HCT116 (cell line): ENCODE measurements at regions not wholly inside any gene's neighbourhood (a gene's known extent, or its start where the extent isn't known, plus 50 kb on each side); places are given as distances from the start of the nearest gene placed in this dataset.

Experiments
- ATAC-seq: fragments of 200-7000 bp; cut with Tn5 transposase; 2 replicates; pipeline ENCODE4 v1.9.1; 2020; ENCODE audit warnings: mild to moderate bottlenecking, moderate library complexity
- BruUV-seq: library from RNA; stranded (reverse); fragments of 400-500 nt; replicated peaks from 2 replicates; lab custom pipeline; 2021; lab: Mats Ljungman, UMichigan
- CTCF ChIA-PET: fragments of 300-600 bp; sonication (Branson Sonifier 250); formaldehyde crosslinking; loops from one replicate; lab custom pipeline; 2021; ENCODE audit warnings: antibody characterized with exemption; lab: Charles Lee
- POLR2A ChIA-PET: fragments of 300-600, 350-600 bp; sonication (Branson Sonifier 250); formaldehyde crosslinking; loops from one replicate; lab custom pipeline; 2021; ENCODE audit warnings: antibody characterized with exemption; lab: Charles Lee
- RAD21 ChIA-PET, 2 experiments: fragments of 300-600 bp; sonication (Branson Sonifier 250); formaldehyde crosslinking; loops; one replicate each; lab custom pipeline; 2023; ENCODE audit warnings: low total read pairs in 2 of 2; ENCODE audit not compliant: uncharacterized antibody in 2 of 2, unreplicated experiment in 2 of 2, low non-redundant PET in 1 of 2; lab: Charles Lee
- DNase-seq: peaks from one replicate; pipeline ENCODE4 v3.0.0-alpha.2; 2010; ENCODE audit warnings: low read depth, low spot score
- H2AFZ ChIP-seq: fragments of 200-600 bp; shearing (Covaris generic), sonication (generic); 2 replicates; pipeline ENCODE4 v1.6.1; 2017; ENCODE audit warnings: low read depth, mixed run types, mixed read lengths, antibody characterized with exemption, low read length; ENCODE audit not compliant: poor library complexity, severe bottlenecking
- H3K27ac ChIP-seq: 2 replicates; pipeline ENCODE4 v1.5.1; 2012; ENCODE audit warnings: low read depth, low read length
- H3K27me3 ChIP-seq: fragments of 200-600 bp; sonication (generic); 2 replicates; pipeline ENCODE4 v1.6.1; 2016; ENCODE audit warnings: mixed run types, low read length, mixed read lengths; ENCODE audit not compliant: insufficient read depth
- H3K36me3 ChIP-seq, 2 experiments: fragments of 200-500 bp in 1 of 2; fragments of 200-600 bp in 1 of 2; sonication (Bioruptor generic) in 1 of 2; sonication (generic) in 1 of 2; 2 replicates each; pipeline versions ENCODE4 v1.5.1 to v1.6.1; 2014 to 2016; ENCODE audit warnings: low read length in 2 of 2, inconsistent platforms in 1 of 2, mixed read lengths in 1 of 2, mixed run types in 1 of 2; ENCODE audit not compliant: insufficient read depth in 2 of 2, control insufficient read depth in 1 of 2
- H3K4me1 ChIP-seq, 2 experiments: fragments of 200-600 bp in 1 of 2; sonication (generic) in 1 of 2; 2 replicates each; pipeline versions ENCODE4 v1.5.1 to v1.6.1; 2012 to 2017; ENCODE audit warnings: low read length in 2 of 2, inconsistent platforms in 1 of 2, mild to moderate bottlenecking in 1 of 2, mixed read lengths in 1 of 2, mixed run types in 1 of 2, moderate library complexity in 1 of 2; ENCODE audit not compliant: insufficient read depth in 2 of 2, control insufficient read depth in 1 of 2
- H3K4me2 ChIP-seq: fragments of 200-600 bp; sonication (generic); 2 replicates; pipeline ENCODE4 v1.6.1; 2017; ENCODE audit warnings: mixed run types, low read length, mixed read lengths
- H3K4me3 ChIP-seq, 2 experiments: fragments of 200-600 bp in 1 of 2; sonication (generic) in 1 of 2; replicated peaks in 1 of 2; 2 replicates each; pipeline ENCODE4 v1.5.1; 2011 to 2016; ENCODE audit warnings: low read length in 2 of 2, control low read depth in 1 of 2, low read depth in 1 of 2, mild to moderate bottlenecking in 1 of 2, mixed read lengths in 1 of 2, mixed run types in 1 of 2
- H3K79me2 ChIP-seq: fragments of 200-600 bp; sonication (generic); 2 replicates; pipeline ENCODE4 v1.6.1; 2017; ENCODE audit warnings: mild to moderate bottlenecking, mixed run types, low read length, moderate library complexity, mixed read lengths; ENCODE audit not compliant: insufficient read depth
- H3K9ac ChIP-seq: fragments of 200-600 bp; sonication (generic); 2 replicates; pipeline ENCODE4 v1.6.1; 2016; ENCODE audit warnings: low read length, mixed read lengths
- H3K9me2 ChIP-seq: fragments of 200-600 bp; sonication (generic), shearing (Covaris generic); 2 replicates; pipeline ENCODE4 v1.6.1; 2017; ENCODE audit warnings: mixed run types, mild to moderate bottlenecking, moderate library complexity; ENCODE audit not compliant: insufficient read depth
- H3K9me3 ChIP-seq, 2 experiments: fragments of 200-500 bp in 1 of 2; fragments of 200-600 bp in 1 of 2; sonication (Bioruptor generic) in 1 of 2; sonication (generic) in 1 of 2; 2 replicates each; pipeline ENCODE4 v1.6.1; 2014 to 2017; ENCODE audit warnings: low read length in 2 of 2, mixed read lengths in 2 of 2, inconsistent platforms in 1 of 2, low read depth in 1 of 2, mild to moderate bottlenecking in 1 of 2, mixed run types in 1 of 2, moderate library complexity in 1 of 2; ENCODE audit not compliant: control insufficient read depth in 1 of 2, insufficient read depth in 1 of 2
- H4K20me1 ChIP-seq: fragments of 200-600 bp; sonication (generic), shearing (Covaris generic); 2 replicates; pipeline ENCODE4 v1.6.1; 2017; ENCODE audit warnings: mixed run types, mild to moderate bottlenecking, moderate library complexity; ENCODE audit not compliant: insufficient read depth
- CBX3 ChIP-seq: IDR thresholded peaks from 2 replicates; pipeline ENCODE4 v1.6.1; 2012; ENCODE audit warnings: low read depth
- CEBPB ChIP-seq: IDR thresholded peaks from 2 replicates; pipeline ENCODE4 v1.6.1; 2012; ENCODE audit warnings: low read depth
- CTCF ChIP-seq, 3 experiments: fragments of 200-600 bp in 1 of 3; sonication (generic) in 1 of 3; IDR thresholded peaks in 2 of 3; conservative IDR thresholded peaks in 1 of 3; 2 replicates each; pipeline ENCODE4 v1.5.1; 2012 to 2017; ENCODE audit warnings: low read depth in 2 of 3, low read length in 2 of 3, antibody characterized with exemption in 1 of 3, borderline replicate concordance in 1 of 3, control low read depth in 1 of 3, mild to moderate bottlenecking in 1 of 3, mixed read lengths in 1 of 3, mixed run types in 1 of 3, moderate library complexity in 1 of 3; ENCODE audit not compliant: insufficient read depth in 1 of 3
- EGR1 ChIP-seq: IDR thresholded peaks from 2 replicates; pipeline ENCODE4 v1.6.1; 2012; ENCODE audit warnings: low read depth
- ELF1 ChIP-seq: IDR thresholded peaks from 2 replicates; pipeline ENCODE4 v1.6.1; 2012; ENCODE audit warnings: low read depth, borderline replicate concordance
- EZH2 ChIP-seq: fragments of 200-600 bp; sonication (generic); IDR thresholded peaks from 2 replicates; pipeline ENCODE4 v1.6.1; 2017; ENCODE audit warnings: antibody characterized with exemption, mixed run types
- EZH2phosphoT487 ChIP-seq: fragments of 200-600 bp; IDR thresholded peaks from 2 replicates; pipeline ENCODE4 v1.6.1; 2018; ENCODE audit warnings: antibody characterized with exemption, borderline replicate concordance
- JUND ChIP-seq: IDR thresholded peaks from 2 replicates; pipeline ENCODE4 v1.6.1; 2012
- POLR2A ChIP-seq: IDR thresholded peaks from 2 replicates; pipeline ENCODE4 v1.7.0; 2011; ENCODE audit warnings: borderline replicate concordance; ENCODE audit not compliant: insufficient read depth, insufficient read length; ENCODE audit errors: extremely low read depth
- RAD21 ChIP-seq: IDR thresholded peaks from 2 replicates; pipeline ENCODE4 v1.6.1; 2012; ENCODE audit warnings: low read depth, mild to moderate bottlenecking
- REST ChIP-seq: IDR thresholded peaks from 2 replicates; pipeline ENCODE4 v1.6.1; 2012; ENCODE audit warnings: low read depth
- SIN3A ChIP-seq: IDR thresholded peaks from 2 replicates; pipeline ENCODE4 v1.6.1; 2012; ENCODE audit warnings: low read depth
- SP1 ChIP-seq: IDR thresholded peaks from 2 replicates; pipeline ENCODE4 v1.6.1; 2012; ENCODE audit warnings: low read depth
- SRF ChIP-seq: IDR thresholded peaks from 2 replicates; pipeline ENCODE4 v1.6.1; 2012; ENCODE audit warnings: low read depth
- TCF7L2 ChIP-seq: IDR thresholded peaks from 2 replicates; pipeline ENCODE4 v1.7.0; 2011; ENCODE audit warnings: borderline replicate concordance, inconsistent platforms; ENCODE audit not compliant: insufficient read depth, insufficient read length; ENCODE audit errors: extremely low read depth
- YY1 ChIP-seq: IDR thresholded peaks from 2 replicates; pipeline ENCODE4 v1.6.1; 2011; ENCODE audit warnings: low read length, low read depth, moderate library complexity, mild to moderate bottlenecking; ENCODE audit not compliant: insufficient replicate concordance; ENCODE audit errors: extremely low read depth
- ZFX ChIP-seq: fragments of 450-650 bp; IDR thresholded peaks from 2 replicates; pipeline ENCODE4 v1.6.1; 2017
- ZNF274 ChIP-seq: fragments of 200-500 bp; sonication (Bioruptor generic); IDR thresholded peaks from 2 replicates; pipeline ENCODE4 v1.6.1; 2014; ENCODE audit warnings: mild to moderate bottlenecking, low read depth, low read length, inconsistent platforms
- intact Hi-C: fragments of 100-400 bp; cut with micrococcal nuclease; formaldehyde crosslinking; loops from 2 replicates; pipeline ENCODE4 v1.10.0; 2022
- TF ChIP-seq, protein P1 (sequence below): IDR thresholded peaks from 2 replicates; pipeline ENCODE4 v1.6.1; 2012
- TF ChIP-seq, protein P2 (sequence below): IDR thresholded peaks from 2 replicates; pipeline ENCODE4 v1.6.1; 2012

DNA sequence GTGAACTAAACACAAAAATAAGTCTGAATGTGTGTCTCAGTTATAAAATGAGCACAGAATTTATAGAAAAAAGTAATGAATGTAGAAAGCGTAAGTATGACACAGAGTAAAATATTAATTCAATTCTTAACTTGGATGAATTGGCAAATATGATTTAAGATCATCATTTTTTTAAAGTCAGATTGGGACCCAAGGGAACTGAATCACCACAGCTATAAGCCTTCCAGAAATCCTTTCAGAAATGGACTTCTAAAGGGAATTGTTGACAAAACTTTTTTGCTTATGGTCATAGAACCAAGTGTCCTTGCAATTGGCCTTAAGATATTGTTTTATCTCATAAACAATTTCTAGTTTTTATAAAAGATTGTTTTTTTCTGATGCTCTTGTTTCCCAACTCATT, 495.1 kb upstream of the DAB2 start:
- H3K4me3 ChIP-seq, result no peak overlapping the region
- H3K27me3 ChIP-seq, result no peaks in the 10 kb centered on the region
- no peak overlapping the region for H3K4me2 ChIP-seq
- no peak overlapping the region for H3K9ac ChIP-seq
- TF ChIP-seq YY1, result no peak
- TF ChIP-seq, protein P1, sequence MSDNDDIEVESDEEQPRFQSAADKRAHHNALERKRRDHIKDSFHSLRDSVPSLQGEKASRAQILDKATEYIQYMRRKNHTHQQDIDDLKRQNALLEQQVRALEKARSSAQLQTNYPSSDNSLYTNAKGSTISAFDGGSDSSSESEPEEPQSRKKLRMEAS, result no peak
- no peak for TF ChIP-seq ZFX
- no peak for TF ChIP-seq SRF
- no peak for TF ChIP-seq RAD21
- TF ChIP-seq ZNF274, result no peak
- TF ChIP-seq TCF7L2, result no peak
- TF ChIP-seq ELF1, result no peak
- no peak for TF ChIP-seq SP1
- no peak for TF ChIP-seq CTCF (IDR thresholded peaks at IDR 0.05 in 2 of 3, conservative IDR thresholded peaks at IDR 0.05 in 1 of 3; ENCODE audit: borderline replicate concordance in 1 of 3, insufficient read depth in 1 of 3, low read depth in 2 of 3, low read length in 2 of 3)
- no peak for TF ChIP-seq JUND
- no peak for TF ChIP-seq CBX3
- TF ChIP-seq, protein P2, sequence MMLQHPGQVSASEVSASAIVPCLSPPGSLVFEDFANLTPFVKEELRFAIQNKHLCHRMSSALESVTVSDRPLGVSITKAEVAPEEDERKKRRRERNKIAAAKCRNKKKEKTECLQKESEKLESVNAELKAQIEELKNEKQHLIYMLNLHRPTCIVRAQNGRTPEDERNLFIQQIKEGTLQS, result no peak
- no peak for TF ChIP-seq SIN3A
- TF ChIP-seq EZH2, result no peak
- no peak for TF ChIP-seq EGR1
- TF ChIP-seq REST, result no peak
- TF ChIP-seq CEBPB, result no peak
- TF ChIP-seq EZH2phosphoT487, result no peak
- TF ChIP-seq POLR2A, result no peak
- ATAC-seq (no peak), DNase-seq (no peak)
- ChIA-PET CTCF (no interaction called here), RAD21 (no interaction called here), POLR2A (no interaction called here)
- no peak overlapping the region for H3K27ac ChIP-seq
- H4K20me1 ChIP-seq, result no peaks in the 10 kb centered on the region
- H3K9me3 ChIP-seq, result no peaks in the 10 kb centered on the region
- H3K79me2 ChIP-seq, result no peaks in the 10 kb centered on the region
- no TSS peak for BruUV-seq
- H3K36me3 ChIP-seq, result no peaks in the 10 kb centered on the region
- no peak overlapping the region for H2AFZ ChIP-seq
- no peaks in the 10 kb centered on the region for H3K4me1 ChIP-seq
- H3K9me2 ChIP-seq, result no peaks in the 10 kb centered on the region
- intact Hi-C loops, result no loop called here
